SK-N-SH (cell line): ENCODE measurements at regions not wholly inside any gene's neighbourhood (a gene's known extent, or its start where the extent isn't known, plus 50 kb on each side); places are given as distances from the start of the nearest gene placed in this dataset.

Experiments used
- CTCF ChIA-PET: fragments of 300-600, 350-600 bp; formaldehyde crosslinking; extraction: SDS; loops from one replicate; lab custom pipeline; 2021; lab: Yijun Ruan, JAX
- POLR2A ChIA-PET: fragments of 350-600 bp; sonication (Branson Sonifier 250); formaldehyde crosslinking; extraction: SDS; loops from one replicate; lab custom pipeline; 2020; ENCODE audit warnings: antibody characterized with exemption, inconsistent platforms; lab: Yijun Ruan, JAX
- DNase-seq: peaks from one replicate; pipeline ENCODE4 v3.0.0; 2012
- H2AFZ ChIP-seq: fragments of 200-600 bp; sonication (generic); 2 replicates; pipeline ENCODE4 v1.8.1; 2016; ENCODE audit warnings: antibody characterized with exemption, mild to moderate bottlenecking, low read depth
- H3F3A ChIP-seq: fragments of 200-600 bp; sonication (generic); replicated peaks from 2 replicates; pipeline ENCODE3; 2016; ENCODE audit warnings: antibody characterized with exemption, mild to moderate bottlenecking; ENCODE audit not compliant: insufficient read depth
- H3K27ac ChIP-seq, 2 experiments: fragments of 200-500 bp in 1 of 2; fragments of 200-600 bp in 1 of 2; sonication (Bioruptor generic) in 1 of 2; sonication (generic), shearing (Covaris generic) in 1 of 2; 2 replicates each; pipeline versions ENCODE4 v1.5.1 to v1.6.1; 2014 to 2016; ENCODE audit warnings: low read depth in 2 of 2, inconsistent platforms in 1 of 2, low read length in 1 of 2, mild to moderate bottlenecking in 1 of 2, mixed read lengths in 1 of 2
- H3K27me3 ChIP-seq: fragments of 200-600 bp; sonication (generic), shearing (Covaris generic); 2 replicates; pipeline ENCODE4 v1.6.1; 2016; ENCODE audit warnings: mixed run types; ENCODE audit not compliant: insufficient read depth
- H3K36me3 ChIP-seq, 2 experiments: fragments of 200-500 bp in 1 of 2; fragments of 200-600 bp in 1 of 2; sonication (Bioruptor generic) in 1 of 2; sonication (generic) in 1 of 2; replicated peaks in 1 of 2; 2 replicates each; pipeline versions ENCODE3 to v1.5.1; 2014 to 2016; ENCODE audit warnings: low read length in 1 of 2, mild to moderate bottlenecking in 1 of 2; ENCODE audit not compliant: insufficient read depth in 2 of 2, control insufficient read depth in 1 of 2
- H3K4me1 ChIP-seq, 2 experiments: fragments of 200-500 bp in 1 of 2; fragments of 200-600 bp in 1 of 2; sonication (Bioruptor generic) in 1 of 2; sonication (generic), shearing (Covaris generic) in 1 of 2; 2 replicates each; pipeline versions ENCODE4 v1.5.1 to v1.6.1; 2014 to 2016; ENCODE audit warnings: low read depth in 1 of 2, low read length in 1 of 2, mixed run types in 1 of 2; ENCODE audit not compliant: insufficient read depth in 2 of 2, control insufficient read depth in 1 of 2
- H3K4me2 ChIP-seq: fragments of 200-600 bp; sonication (generic), shearing (Covaris generic); 2 replicates; pipeline ENCODE4 v1.6.1; 2017; ENCODE audit warnings: mixed run types
- H3K4me3 ChIP-seq, 2 experiments: fragments of 200-500 bp in 1 of 2; fragments of 200-600 bp in 1 of 2; sonication (Bioruptor generic) in 1 of 2; sonication (generic), shearing (Covaris generic) in 1 of 2; 2 replicates each; pipeline versions ENCODE4 v1.5.1 to v1.8.1; 2014 to 2016; ENCODE audit warnings: low read depth in 2 of 2, inconsistent platforms in 1 of 2, low read length in 1 of 2, mild to moderate bottlenecking in 1 of 2, mixed read lengths in 1 of 2, moderate library complexity in 1 of 2
- H3K79me2 ChIP-seq: fragments of 200-600 bp; sonication (generic); 2 replicates; pipeline ENCODE4 v1.8.1; 2017; ENCODE audit warnings: mild to moderate bottlenecking; ENCODE audit not compliant: insufficient read depth
- H3K9ac ChIP-seq: fragments of 200-600 bp; sonication (generic); 2 replicates; pipeline ENCODE4 v1.6.1; 2017; ENCODE audit warnings: mixed run types
- H3K9me2 ChIP-seq: fragments of 200-600 bp; sonication (generic); 2 replicates; pipeline ENCODE4 v1.6.1; 2017; ENCODE audit warnings: mixed run types
- H3K9me3 ChIP-seq: fragments of 200-600 bp; sonication (generic); 2 replicates; pipeline ENCODE4 v1.6.1; 2017; ENCODE audit warnings: mixed run types, mild to moderate bottlenecking, moderate library complexity
- H4K20me1 ChIP-seq: fragments of 200-600 bp; sonication (generic); 2 replicates; pipeline ENCODE4 v1.6.1; 2017; ENCODE audit warnings: mild to moderate bottlenecking, mixed run types; ENCODE audit not compliant: insufficient read depth
- CHD2 ChIP-seq: fragments of 150-350 bp; IDR thresholded peaks from 2 replicates; pipeline ENCODE4 v1.6.1; 2018; ENCODE audit warnings: low read length; ENCODE audit not compliant: partially characterized antibody
- EP300 ChIP-seq, 2 experiments: IDR thresholded peaks; 2 replicates each; pipeline versions ENCODE4 v1.4.0 to v1.6.1; 2012; ENCODE audit warnings: borderline replicate concordance in 1 of 2, low read depth in 1 of 2, low read length in 1 of 2
- EZH2phosphoT487 ChIP-seq: fragments of 200-600 bp; sonication (generic); IDR thresholded peaks from 2 replicates; pipeline ENCODE4 v1.6.1; 2017; ENCODE audit warnings: low read depth, mixed run types, mild to moderate bottlenecking, antibody characterized with exemption, moderate library complexity, borderline replicate concordance
- FOSL2 ChIP-seq: IDR thresholded peaks from 2 replicates; pipeline ENCODE4 v1.4.0; 2012; ENCODE audit warnings: low read depth, mild to moderate bottlenecking, moderate library complexity, borderline replicate concordance
- MEF2A ChIP-seq: IDR thresholded peaks from 2 replicates; pipeline ENCODE4 v1.4.0; 2012; ENCODE audit warnings: low read depth, borderline replicate concordance
- NFIC ChIP-seq: IDR thresholded peaks from 2 replicates; pipeline ENCODE4 v1.4.0; 2012; ENCODE audit warnings: borderline replicate concordance
- PBX3 ChIP-seq: IDR thresholded peaks from 2 replicates; pipeline ENCODE4; 2012
- RCOR1 ChIP-seq: fragments of 150-350 bp; IDR thresholded peaks from 2 replicates; pipeline ENCODE4 v1.6.1; 2017; ENCODE audit warnings: antibody characterized with exemption, low read length
- SIN3A ChIP-seq: IDR thresholded peaks from 2 replicates; pipeline ENCODE4 v1.6.1; 2012; ENCODE audit warnings: low read depth, mild to moderate bottlenecking, low read length, moderate library complexity, borderline replicate concordance
- USF2 ChIP-seq: fragments of 150-350 bp; IDR thresholded peaks from 2 replicates; pipeline ENCODE4 v1.6.1; 2017; ENCODE audit warnings: antibody characterized with exemption, low read length, low read depth, borderline replicate concordance
- YY1 ChIP-seq: IDR thresholded peaks from 2 replicates; pipeline ENCODE4 v1.4.0; 2012; ENCODE audit warnings: low read depth, mild to moderate bottlenecking
- ZBTB33 ChIP-seq: IDR thresholded peaks from 2 replicates; pipeline ENCODE4 v1.4.0; 2012; ENCODE audit warnings: low read depth, borderline replicate concordance
- WGBS: methylation state at CpG from one replicate; pipeline ENCODE4 v1.1.6; 2017; ENCODE audit warnings: low lambda C conversion rate; 5-methylcytosine and 5-hydroxymethylcytosine counted together

- no peak for TF ChIP-seq ZBTB33
- TF ChIP-seq PBX3 = no peak
- no peak for TF ChIP-seq FOSL2
Observed at GRCh38 chr7:67781841-67782240, 785.2 kb downstream of the TYW1 start (continued).

- Histone ChIP-seq H3K4me2 (no peak overlapping the region), H3K9me2 (no peaks in the 10 kb centered on the region), H3K9ac (no peak overlapping the region), H3K4me3 (no peak overlapping the region), H4K20me1 (no peaks in the 10 kb centered on the region), H3K36me3 (no peaks in the 10 kb centered on the region), H3K27ac (no peak overlapping the region), H3K79me2 (no peaks in the 10 kb centered on the region), H3K9me3 (peaks cover 12% of the 10 kb centered on the region; the same call in 1 of the 2 replicates), H2AFZ (no peak overlapping the region), H3K4me1 (peaks cover 0 to 9% of the 10 kb centered on the region in 2 experiments; a peak in 1 of 4 replicates), H3K27me3 (no peaks in the 10 kb centered on the region), H3F3A (no peaks in the 10 kb centered on the region)
- TF ChIP-seq NFIC (no peak), CHD2 (no peak), USF2 (no peak), RCOR1 (no peak), PBX3 (no peak), YY1 (no peak), EZH2phosphoT487 (no peak), EP300 (IDR thresholded peaks at IDR 0.05; ENCODE audit: borderline replicate concordance in 1 of 2, low read depth in 1 of 2, low read length in 1 of 2) (no peak), MEF2A (no peak), SIN3A (no peak)
- WGBS = 47% methylated on average over 6 of the region's 6 CpGs
- ChIA-PET CTCF (interaction anchor here (0.8 to 3.8 kb wide), 3 partner anchors 160 to 408 kb away, joined by 3 to 10 read pairs (median 5); no protein-coding TSS in a partner anchor), POLR2A (no interaction called here)
- DNase-seq = no peak
Observed at GRCh38 chr7:67786021-67786420, 789.4 kb downstream of the TYW1 start.
